OCI-LY3 (cell line): ENCODE measurements at regions not wholly inside any gene's neighbourhood (a gene's known extent, or its start where the extent isn't known, plus 50 kb on each side); places are given as distances from the start of the nearest gene placed in this dataset.

Source experiments
- H2AFZ ChIP-seq: fragments of 200-600, 300-600 bp; shearing (Covaris generic); 2 replicates; pipeline ENCODE4 v1.6.0; 2014; ENCODE audit warnings: antibody characterized with exemption, low read depth, low read length
- H3K27ac ChIP-seq: fragments of 200-600, 300-600 bp; sonication (generic); 2 replicates; pipeline ENCODE4 v1.5.1; 2014; ENCODE audit warnings: mild to moderate bottlenecking, low read length, moderate library complexity, mixed read lengths
- H3K27me3 ChIP-seq: fragments of 200-600, 300-600 bp; sonication (generic); 2 replicates; pipeline ENCODE4 v1.6.1; 2014; ENCODE audit warnings: low read depth, low read length, mixed read lengths
- H3K36me3 ChIP-seq: fragments of 200-600, 300-600 bp; sonication (generic); replicated peaks from 2 replicates; pipeline ENCODE3; 2014; ENCODE audit warnings: low read depth, low read length, mixed read lengths
- H3K4me1 ChIP-seq: fragments of 300-600, 200-600 bp; sonication (generic); 2 replicates; pipeline ENCODE4 v1.6.1; 2014; ENCODE audit warnings: low read length, mixed read lengths
- H3K4me2 ChIP-seq: fragments of 200-600, 300-600 bp; sonication (generic); 2 replicates; pipeline ENCODE4 v1.6.1; 2014; ENCODE audit warnings: low read length, mixed read lengths
- H3K4me3 ChIP-seq: fragments of 300-600, 200-600 bp; sonication (generic); 2 replicates; pipeline ENCODE4 v1.5.1; 2014; ENCODE audit warnings: antibody characterized with exemption, mild to moderate bottlenecking, low read length, moderate library complexity
- H3K79me2 ChIP-seq: fragments of 300-600, 200-600 bp; shearing (Covaris generic); 2 replicates; pipeline ENCODE4 v1.6.1; 2014; ENCODE audit warnings: mild to moderate bottlenecking, low read length, mixed read lengths
- H3K9ac ChIP-seq: fragments of 300-600, 200-600 bp; shearing (Covaris generic); 2 replicates; pipeline ENCODE4 v1.6.0; 2014; ENCODE audit warnings: mild to moderate bottlenecking, low read length, moderate library complexity
- H3K9me3 ChIP-seq: fragments of 200-600, 300-600 bp; shearing (Covaris generic); 2 replicates; pipeline ENCODE4 v1.6.1; 2014; ENCODE audit warnings: low read length, mixed read lengths; ENCODE audit not compliant: insufficient read depth
- H4K20me1 ChIP-seq: fragments of 200-600, 300-600 bp; sonication (generic); 2 replicates; pipeline ENCODE4 v1.6.1; 2016; ENCODE audit warnings: low read length, mixed read lengths; ENCODE audit not compliant: insufficient read depth
- CTCF ChIP-seq: fragments of 200-600, 300-600 bp; sonication (generic); IDR thresholded peaks from 2 replicates; pipeline ENCODE4 v1.5.1; 2014; ENCODE audit warnings: antibody characterized with exemption, low read length, low read depth
- EZH2phosphoT487 ChIP-seq: fragments of 200-600 bp; shearing (Covaris generic); IDR thresholded peaks from 2 replicates; pipeline ENCODE4 v1.6.1; 2018; ENCODE audit warnings: antibody characterized with exemption, mixed run types, low read depth

- no peak overlapping the region for H3K27ac ChIP-seq
- no peak overlapping the region for H3K4me3 ChIP-seq
- H3K27me3 ChIP-seq = no peaks in the 10 kb centered on the region
- no peak overlapping the region for H3K4me2 ChIP-seq
- H3K36me3 ChIP-seq = peaks cover 6% of the 10 kb centered on the region
- H3K9ac ChIP-seq = no peak overlapping the region
- peaks cover 19% of the 10 kb centered on the region for H3K9me3 ChIP-seq
- H4K20me1 ChIP-seq = no peaks in the 10 kb centered on the region
- TF ChIP-seq CTCF (no peak), EZH2phosphoT487 (no peak)
- H3K4me1 ChIP-seq = no peaks in the 10 kb centered on the region
- H3K79me2 ChIP-seq = no peaks in the 10 kb centered on the region
- H2AFZ ChIP-seq = no peak overlapping the region
Measured at GRCh38 chr1:238767321-238767720, 619.0 kb upstream of the CHRM3 start.

DNA sequence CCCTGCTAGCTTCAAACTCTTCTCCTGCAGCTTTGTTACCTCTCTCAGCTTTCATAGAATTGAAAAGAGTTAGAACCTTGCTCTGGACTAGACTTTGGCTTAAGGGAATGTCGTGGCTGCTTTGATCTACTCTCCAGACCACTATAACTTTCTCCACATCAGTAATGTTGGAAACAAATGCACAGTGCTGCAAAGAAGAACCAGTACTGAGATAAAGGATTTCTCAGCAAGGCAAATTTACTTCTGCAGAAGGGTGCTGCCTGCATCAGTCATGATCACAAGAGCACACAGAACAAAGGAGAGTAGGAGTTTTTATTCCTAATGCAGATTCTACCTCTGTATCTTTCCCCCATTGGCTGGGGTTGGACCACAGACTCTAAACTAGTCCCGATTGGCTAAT lies 621.6 kb upstream of the CHRM3 start:
- Histone ChIP-seq H3K4me3 (no peak overlapping the region), H3K4me2 (no peak overlapping the region), H3K27ac (no peak overlapping the region), H3K4me1 (no peaks in the 10 kb centered on the region), H3K27me3 (no peaks in the 10 kb centered on the region), H3K9me3 (peaks cover 19% of the 10 kb centered on the region), H3K36me3 (peaks cover 6% of the 10 kb centered on the region), H3K9ac (no peak overlapping the region), H4K20me1 (no peaks in the 10 kb centered on the region), H3K79me2 (no peaks in the 10 kb centered on the region), H2AFZ (no peak overlapping the region)
- TF ChIP-seq EZH2phosphoT487 = no peak
- TF ChIP-seq CTCF = no peak

DNA sequence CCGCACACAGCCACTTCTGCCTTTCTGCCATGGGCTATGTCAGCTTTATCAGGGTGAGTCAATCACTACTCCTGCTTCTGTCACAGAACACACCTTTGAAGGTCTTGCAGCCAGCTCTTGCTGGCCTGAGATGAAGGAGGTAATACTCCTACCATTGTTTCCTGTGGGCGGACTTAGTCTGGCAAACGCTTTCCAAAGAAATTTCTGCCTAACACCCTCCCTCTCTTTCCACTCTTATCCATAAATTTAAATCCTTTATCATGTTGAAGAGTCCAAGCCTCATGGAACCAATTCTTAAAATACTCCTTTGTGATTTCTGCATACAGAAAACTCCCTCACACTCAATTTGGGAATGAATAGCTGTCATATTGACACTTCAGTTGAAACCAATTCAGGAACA lies 633.1 kb upstream of the CHRM3 start:
- H3K27ac ChIP-seq = no peak overlapping the region
- H3K4me3 ChIP-seq = no peak overlapping the region
- H3K79me2 ChIP-seq = no peaks in the 10 kb centered on the region
- TF ChIP-seq CTCF = no peak
- no peak for TF ChIP-seq EZH2phosphoT487
- no peak overlapping the region for H3K4me2 ChIP-seq
- no peaks in the 10 kb centered on the region for H3K27me3 ChIP-seq
- no peaks in the 10 kb centered on the region for H4K20me1 ChIP-seq
- H3K9ac ChIP-seq = no peak overlapping the region
- H3K4me1 ChIP-seq = no peaks in the 10 kb centered on the region
- no peak overlapping the region for H2AFZ ChIP-seq
- no peaks in the 10 kb centered on the region for H3K9me3 ChIP-seq
- no peaks in the 10 kb centered on the region for H3K36me3 ChIP-seq

- no peak overlapping the region for H3K4me2 ChIP-seq
- no peak overlapping the region for H2AFZ ChIP-seq
- no peaks in the 10 kb centered on the region for H3K4me1 ChIP-seq
- no peaks in the 10 kb centered on the region for H3K9me3 ChIP-seq
- H3K36me3 ChIP-seq = no peaks in the 10 kb centered on the region
- H3K4me3 ChIP-seq = no peak overlapping the region
- no peaks in the 10 kb centered on the region for H3K27me3 ChIP-seq
- H3K79me2 ChIP-seq = no peaks in the 10 kb centered on the region
- H3K27ac ChIP-seq = no peak overlapping the region
- TF ChIP-seq CTCF (no peak), EZH2phosphoT487 (no peak)
- H4K20me1 ChIP-seq = no peaks in the 10 kb centered on the region
- no peak overlapping the region for H3K9ac ChIP-seq
Measured at GRCh38 chr1:238752327-238752726, 634.0 kb upstream of the CHRM3 start.
